Choroid plexus epithelial cell (primary cell): ENCODE measurements at regions not wholly inside any gene's neighbourhood (a gene's known extent, or its start where the extent isn't known, plus 50 kb on each side); places are given as distances from the start of the nearest gene placed in this dataset.

Source experiments
- DNase-seq: peaks from one replicate; pipeline ENCODE4 v3.0.0-alpha.2; 2010; ENCODE audit warnings: low read depth
- H3K4me3 ChIP-seq: 2 replicates; pipeline ENCODE4 v1.5.1; 2011; ENCODE audit warnings: low read depth, mild to moderate bottlenecking, control low read depth, low read length, moderate library complexity
- TF ChIP-seq, protein P1 (sequence below): conservative IDR thresholded peaks from 2 replicates; pipeline ENCODE4 v1.5.1; 2011; ENCODE audit warnings: low read depth, mild to moderate bottlenecking, control low read depth, inconsistent platforms, low read length, moderate library complexity

GRCh38 chr11:119891055-119891768 is 162.2 kb upstream of the NECTIN1 start:
- DNase-seq: no peak
- TF ChIP-seq, protein P1, sequence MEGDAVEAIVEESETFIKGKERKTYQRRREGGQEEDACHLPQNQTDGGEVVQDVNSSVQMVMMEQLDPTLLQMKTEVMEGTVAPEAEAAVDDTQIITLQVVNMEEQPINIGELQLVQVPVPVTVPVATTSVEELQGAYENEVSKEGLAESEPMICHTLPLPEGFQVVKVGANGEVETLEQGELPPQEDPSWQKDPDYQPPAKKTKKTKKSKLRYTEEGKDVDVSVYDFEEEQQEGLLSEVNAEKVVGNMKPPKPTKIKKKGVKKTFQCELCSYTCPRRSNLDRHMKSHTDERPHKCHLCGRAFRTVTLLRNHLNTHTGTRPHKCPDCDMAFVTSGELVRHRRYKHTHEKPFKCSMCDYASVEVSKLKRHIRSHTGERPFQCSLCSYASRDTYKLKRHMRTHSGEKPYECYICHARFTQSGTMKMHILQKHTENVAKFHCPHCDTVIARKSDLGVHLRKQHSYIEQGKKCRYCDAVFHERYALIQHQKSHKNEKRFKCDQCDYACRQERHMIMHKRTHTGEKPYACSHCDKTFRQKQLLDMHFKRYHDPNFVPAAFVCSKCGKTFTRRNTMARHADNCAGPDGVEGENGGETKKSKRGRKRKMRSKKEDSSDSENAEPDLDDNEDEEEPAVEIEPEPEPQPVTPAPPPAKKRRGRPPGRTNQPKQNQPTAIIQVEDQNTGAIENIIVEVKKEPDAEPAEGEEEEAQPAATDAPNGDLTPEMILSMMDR: no peak
- H3K4me3 ChIP-seq: no peak overlapping the region

- DNase-seq: no peak
- TF ChIP-seq, protein P1: no peak
- no peak overlapping the region for H3K4me3 ChIP-seq
These were observed 161.5 kb upstream of the NECTIN1 start for GRCh38 chr11:119890466-119890865.

DNA sequence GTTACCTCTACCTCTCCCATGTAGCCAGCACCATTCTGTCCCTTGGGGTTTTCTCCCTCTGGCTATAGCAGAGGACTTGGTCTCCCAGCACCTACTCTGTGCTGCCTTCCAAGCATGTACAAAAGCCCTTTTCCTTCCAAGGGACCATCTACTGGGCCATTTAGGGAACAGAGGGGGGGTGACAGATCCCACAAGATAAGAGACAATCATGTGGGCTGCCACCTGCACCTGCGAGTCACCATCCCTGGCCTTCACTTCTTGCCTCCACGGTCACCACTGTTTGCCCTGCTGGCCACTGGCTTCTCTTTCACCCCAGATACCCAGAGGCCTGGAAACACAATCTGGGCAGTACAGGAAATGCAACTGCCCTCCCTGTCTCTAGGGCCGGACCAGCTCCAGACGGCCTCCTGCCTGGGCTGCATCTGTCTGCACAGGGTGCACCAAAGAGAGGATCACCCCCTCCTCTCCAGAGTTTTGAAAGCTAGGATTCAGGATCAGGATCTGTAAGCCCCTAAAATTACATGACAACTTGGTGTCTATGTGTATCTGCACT is 160.8 kb upstream of the NECTIN1 start:
- H3K4me3 ChIP-seq: no peak overlapping the region
- no peak for DNase-seq
- TF ChIP-seq, protein P1: no peak

DNA sequence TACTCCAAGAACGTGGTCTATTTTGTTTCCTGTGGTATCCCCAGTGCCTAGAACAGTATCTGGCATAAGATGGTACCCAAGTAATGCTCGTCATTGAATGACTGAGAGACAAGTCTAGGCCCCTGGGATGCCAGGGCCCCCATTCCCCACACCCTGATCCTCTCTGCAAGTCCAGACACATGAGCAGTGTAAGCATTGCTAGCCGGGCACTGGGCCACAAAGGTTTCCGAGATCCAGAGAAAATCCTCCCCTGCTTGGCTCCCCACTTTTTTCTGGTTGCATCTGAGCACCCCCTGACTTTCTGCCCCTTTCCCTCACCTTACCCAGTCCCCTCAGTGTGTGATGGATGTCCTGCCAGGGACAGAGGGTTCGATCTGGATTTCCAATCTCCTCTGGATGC is 160.1 kb upstream of the NECTIN1 start:
- H3K4me3 ChIP-seq: no peak overlapping the region
- TF ChIP-seq, protein P1: no peak

GRCh38 chr11:119888119-119888518 is 159.1 kb upstream of the NECTIN1 start:
- TF ChIP-seq, protein P1: no peak
- no peak for DNase-seq
- H3K4me3 ChIP-seq: no peak overlapping the region

More for the DNA sequence above, 160.1 kb upstream of the NECTIN1 start:
- DNase-seq: no peak

- TF ChIP-seq, protein P1: no peak
- no peak for DNase-seq
These were observed 157.7 kb upstream of the NECTIN1 start for GRCh38 chr11:119886667-119887230.

More at GRCh38 chr11:119886667-119887230, 157.7 kb upstream of the NECTIN1 start:
- no peak overlapping the region for H3K4me3 ChIP-seq
